Progenitor cell of endocrine pancreas (in vitro differentiated cells): ENCODE measurements at regions not wholly inside any gene's neighbourhood (a gene's known extent, or its start where the extent isn't known, plus 50 kb on each side); places are given as distances from the start of the nearest gene placed in this dataset.

Experiments
- DNase-seq: peaks from one replicate; pipeline ENCODE4 v3.0.0; 2021; ENCODE audit warnings: low spot score; ENCODE audit not compliant: unreplicated experiment
- H3K27ac Mint-ChIP-seq: 2 replicates; pipeline ENCODE4 v1.8.0; 2021; ENCODE audit warnings: mild to moderate bottlenecking, moderate library complexity, mixed read lengths
- H3K27me3 Mint-ChIP-seq: 2 replicates; pipeline ENCODE4 v1.8.0; 2021; ENCODE audit warnings: mixed read lengths
- H3K36me3 Mint-ChIP-seq: 2 replicates; pipeline ENCODE4 v1.8.0; 2022; ENCODE audit warnings: mixed read lengths; ENCODE audit not compliant: insufficient read depth
- H3K4me1 Mint-ChIP-seq: 2 replicates; pipeline ENCODE4 v1.8.0; 2021; ENCODE audit warnings: low read depth, mixed read lengths
- H3K4me3 Mint-ChIP-seq: 2 replicates; pipeline ENCODE4 v1.8.0; 2021; ENCODE audit warnings: low read depth, mild to moderate bottlenecking, moderate library complexity, mixed read lengths
- H3K9me3 Mint-ChIP-seq: 2 replicates; pipeline ENCODE4 v1.8.0; 2021; ENCODE audit warnings: low read depth, mixed read lengths
- CTCF ChIP-seq: fragments of 200-600 bp; sonication (generic); IDR thresholded peaks from one replicate; pipeline ENCODE4 v1.5.0; 2021; ENCODE audit warnings: antibody characterized with exemption, mild to moderate bottlenecking; ENCODE audit not compliant: unreplicated experiment

- Mint-ChIP-seq H3K4me3 (no peak overlapping the region), H3K9me3 (no peaks in the 10 kb centered on the region), H3K27me3 (peaks cover 41% of the 10 kb centered on the region), H3K36me3 (no peaks in the 10 kb centered on the region), H3K4me1 (no peaks in the 10 kb centered on the region), H3K27ac (no peak overlapping the region)
- no peak for DNase-seq
- TF ChIP-seq CTCF: no peak
Observed at GRCh38 chr15:93249623-93250022, 160.6 kb upstream of the RGMA start.

- Mint-ChIP-seq H3K4me3 (no peak overlapping the region), H3K4me1 (no peaks in the 10 kb centered on the region), H3K27ac (no peak overlapping the region), H3K27me3 (peaks cover 36% of the 10 kb centered on the region), H3K9me3 (no peaks in the 10 kb centered on the region), H3K36me3 (no peaks in the 10 kb centered on the region)
- TF ChIP-seq CTCF: no peak
- no peak for DNase-seq
Observed at GRCh38 chr15:93247466-93248121, 158.6 kb upstream of the RGMA start.

- TF ChIP-seq CTCF: no peak
- no peak overlapping the region for H3K4me3 Mint-ChIP-seq
- H3K27me3 Mint-ChIP-seq: peaks cover 34% of the 10 kb centered on the region
- no peaks in the 10 kb centered on the region for H3K36me3 Mint-ChIP-seq
- no peak for DNase-seq
- H3K4me1 Mint-ChIP-seq: no peaks in the 10 kb centered on the region
- H3K9me3 Mint-ChIP-seq: no peaks in the 10 kb centered on the region
- no peak overlapping the region for H3K27ac Mint-ChIP-seq
Observed at GRCh38 chr15:93246266-93247242, 157.5 kb upstream of the RGMA start.

- H3K27ac Mint-ChIP-seq: no peak overlapping the region
- no peak overlapping the region for H3K4me3 Mint-ChIP-seq
- H3K27me3 Mint-ChIP-seq: peaks cover 30% of the 10 kb centered on the region
- no peaks in the 10 kb centered on the region for H3K36me3 Mint-ChIP-seq
- H3K9me3 Mint-ChIP-seq: no peaks in the 10 kb centered on the region
- no peaks in the 10 kb centered on the region for H3K4me1 Mint-ChIP-seq
- no peak for DNase-seq
- no peak for TF ChIP-seq CTCF
Observed at GRCh38 chr15:93245661-93246042, 156.6 kb upstream of the RGMA start.

GRCh38 chr15:93244696-93245660 is 156.0 kb upstream of the RGMA start:
- DNase-seq: no peak
- H3K27ac Mint-ChIP-seq: no peak overlapping the region
- no peaks in the 10 kb centered on the region for H3K4me1 Mint-ChIP-seq
- TF ChIP-seq CTCF: no peak
- no peaks in the 10 kb centered on the region for H3K9me3 Mint-ChIP-seq
- peaks cover 30% of the 10 kb centered on the region for H3K27me3 Mint-ChIP-seq
- H3K4me3 Mint-ChIP-seq: no peak overlapping the region
- H3K36me3 Mint-ChIP-seq: no peaks in the 10 kb centered on the region
